A673 (cell line): ENCODE measurements at regions not wholly inside any gene's neighbourhood (a gene's known extent, or its start where the extent isn't known, plus 50 kb on each side); places are given as distances from the start of the nearest gene placed in this dataset.

ENCODE experiments used
- CTCF ChIP-seq: fragments of 300-800, 200-600 bp; sonication (generic); conservative IDR thresholded peaks from 2 replicates; pipeline ENCODE4 v1.5.1; 2017; ENCODE audit warnings: low read depth, mild to moderate bottlenecking, antibody characterized with exemption, low read length, moderate library complexity, mixed read lengths
- EZH2 ChIP-seq: fragments of 200-600 bp; sonication (generic); IDR thresholded peaks from 2 replicates; pipeline ENCODE4 v1.6.1; 2017; ENCODE audit warnings: borderline replicate concordance, low read depth, mild to moderate bottlenecking, mixed read lengths, antibody characterized with exemption, low read length; ENCODE audit not compliant: poor library complexity, severe bottlenecking

GRCh38 chr5:147177125-147177840 lies 57.5 kb upstream of the STK32A start:
- TF ChIP-seq CTCF (no peak), EZH2 (no peak)
